GM10266 (cell line): ENCODE measurements at regions not wholly inside any gene's neighbourhood (a gene's known extent, or its start where the extent isn't known, plus 50 kb on each side); places are given as distances from the start of the nearest gene placed in this dataset.

ENCODE experiments used
- DNase-seq: peaks from one replicate; pipeline ENCODE4 v3.0.0; 2012; ENCODE audit errors: extremely low spot score
- CTCF ChIP-seq: IDR thresholded peaks from 2 replicates; pipeline ENCODE4 v1.5.1; 2012; ENCODE audit warnings: mild to moderate bottlenecking, low read depth; ENCODE audit not compliant: control insufficient read depth, insufficient read depth; ENCODE audit errors: missing control alignments

GRCh38 chr6:14665827-14666724 is 548.5 kb downstream of the CD83 start:
- DNase-seq = peak; percentile 33
- no peak for TF ChIP-seq CTCF

DNA sequence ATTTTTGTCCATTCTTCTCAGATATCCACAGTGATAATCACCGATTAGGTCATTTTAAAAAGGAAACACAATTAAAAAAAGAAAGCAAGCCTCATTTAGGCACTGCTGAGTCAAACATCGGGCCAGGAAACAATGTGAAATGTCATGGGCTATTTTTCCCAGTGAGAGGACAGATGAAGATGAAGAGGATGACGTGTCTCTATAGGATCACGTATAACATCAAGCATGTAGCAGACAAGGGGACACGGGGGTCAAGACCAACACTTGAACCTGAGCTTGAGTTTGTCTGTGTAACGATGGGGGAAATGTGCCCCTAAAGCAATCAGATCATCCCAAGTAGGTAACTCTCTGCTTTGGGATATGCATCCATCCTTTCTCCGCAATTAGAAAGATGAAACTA is 553.2 kb downstream of the CD83 start:
- DNase-seq = no peak
- TF ChIP-seq CTCF = no peak

DNA sequence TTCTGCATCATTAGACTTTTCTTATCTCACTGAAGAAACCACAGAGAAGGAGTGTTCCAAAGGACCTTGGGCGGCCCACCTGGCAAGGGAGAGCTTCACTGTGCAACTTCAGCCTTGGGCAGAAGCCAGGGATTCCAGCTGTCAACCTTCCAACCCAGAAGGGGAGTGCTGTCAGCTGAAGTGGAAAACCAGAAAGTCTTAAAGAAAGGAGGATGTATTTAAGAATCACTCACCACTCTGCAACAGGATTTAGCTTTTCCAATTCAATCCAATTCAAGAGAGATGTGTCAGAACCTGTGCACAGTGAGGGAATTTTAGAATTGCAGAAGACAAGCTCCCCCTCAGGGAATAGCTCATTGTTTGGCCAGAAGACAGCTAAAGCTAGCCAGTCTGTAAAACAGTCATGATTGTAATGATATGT is 553.7 kb downstream of the CD83 start:
- no peak for DNase-seq
- no peak for TF ChIP-seq CTCF

GRCh38 chr6:14671937-14672336 is 554.4 kb downstream of the CD83 start:
- no peak for TF ChIP-seq CTCF
- no peak for DNase-seq

DNA sequence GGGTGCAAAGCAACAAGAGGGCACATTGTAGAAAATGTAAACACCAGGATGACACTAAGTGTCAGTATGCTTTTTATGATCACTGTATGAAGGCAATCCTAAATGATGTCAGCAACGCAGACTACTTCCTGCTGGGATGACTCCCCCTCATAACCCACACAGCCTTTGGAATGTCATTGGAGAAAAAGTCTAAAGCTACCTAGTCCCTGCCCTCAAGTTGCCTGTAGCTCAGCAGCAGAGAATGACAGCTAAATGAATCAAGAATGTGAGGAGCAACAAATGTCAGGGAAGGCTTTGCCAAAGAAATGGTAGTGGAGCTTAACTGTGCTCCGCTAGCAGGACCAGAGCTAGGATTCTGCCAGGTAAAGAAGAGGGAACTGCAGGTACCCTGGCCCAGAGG is 555.6 kb downstream of the CD83 start:
- DNase-seq = no peak
- no peak for TF ChIP-seq CTCF

DNA sequence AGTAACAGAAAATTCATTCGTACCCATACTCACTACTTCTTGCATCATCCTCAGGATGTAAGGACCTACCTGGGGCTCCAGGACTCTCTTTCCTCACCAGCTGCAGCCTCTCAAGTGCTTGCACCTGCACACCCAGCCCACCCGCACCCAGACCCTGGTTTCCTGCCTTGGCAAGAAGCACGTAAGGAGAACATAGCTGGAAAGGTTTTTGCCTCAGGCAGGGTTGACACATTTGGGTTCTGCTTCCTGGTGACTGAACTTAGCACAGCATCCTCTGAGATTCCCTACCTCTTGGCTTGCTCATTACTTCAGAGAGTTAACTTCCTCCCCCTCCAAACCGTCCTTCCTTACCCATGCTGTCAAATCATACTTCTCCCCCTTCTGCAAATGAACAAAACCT is 556.9 kb downstream of the CD83 start:
- DNase-seq = no peak
- TF ChIP-seq CTCF = no peak

GRCh38 chr6:14674867-14675648 is 557.5 kb downstream of the CD83 start:
- DNase-seq = no peak
- TF ChIP-seq CTCF = no peak
